NCI-H226 (cell line): ENCODE measurements at regions not wholly inside any gene's neighbourhood (a gene's known extent, or its start where the extent isn't known, plus 50 kb on each side); places are given as distances from the start of the nearest gene placed in this dataset.

Source experiments
- DNase-seq: peaks from one replicate; pipeline ENCODE4 v3.0.0-alpha.2; 2015

- no peak for DNase-seq
These were observed 109.0 kb downstream of the OLFM1 start for GRCh38 chr9:135196474-135196873.

DNA sequence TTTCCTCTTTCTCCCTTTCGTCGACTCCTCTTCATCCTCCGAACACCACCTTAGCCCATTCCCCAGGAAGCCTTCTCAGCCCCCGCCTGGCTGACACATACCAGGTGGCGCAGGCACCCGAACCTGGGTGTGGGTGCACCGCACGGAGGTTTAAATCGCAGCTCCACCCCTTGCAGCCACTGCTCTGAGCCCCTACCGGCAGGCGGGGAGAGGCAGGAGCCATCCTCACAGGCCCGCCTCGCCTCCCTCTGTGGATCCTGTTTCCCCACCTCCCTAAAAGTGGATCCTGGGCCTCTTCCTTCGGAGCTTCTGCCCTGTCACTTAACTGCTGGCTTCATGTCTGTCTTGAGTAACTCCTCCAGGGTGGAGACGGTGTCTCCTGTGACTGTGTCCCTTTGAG is 110.7 kb downstream of the OLFM1 start:
- DNase-seq, result no peak

DNA sequence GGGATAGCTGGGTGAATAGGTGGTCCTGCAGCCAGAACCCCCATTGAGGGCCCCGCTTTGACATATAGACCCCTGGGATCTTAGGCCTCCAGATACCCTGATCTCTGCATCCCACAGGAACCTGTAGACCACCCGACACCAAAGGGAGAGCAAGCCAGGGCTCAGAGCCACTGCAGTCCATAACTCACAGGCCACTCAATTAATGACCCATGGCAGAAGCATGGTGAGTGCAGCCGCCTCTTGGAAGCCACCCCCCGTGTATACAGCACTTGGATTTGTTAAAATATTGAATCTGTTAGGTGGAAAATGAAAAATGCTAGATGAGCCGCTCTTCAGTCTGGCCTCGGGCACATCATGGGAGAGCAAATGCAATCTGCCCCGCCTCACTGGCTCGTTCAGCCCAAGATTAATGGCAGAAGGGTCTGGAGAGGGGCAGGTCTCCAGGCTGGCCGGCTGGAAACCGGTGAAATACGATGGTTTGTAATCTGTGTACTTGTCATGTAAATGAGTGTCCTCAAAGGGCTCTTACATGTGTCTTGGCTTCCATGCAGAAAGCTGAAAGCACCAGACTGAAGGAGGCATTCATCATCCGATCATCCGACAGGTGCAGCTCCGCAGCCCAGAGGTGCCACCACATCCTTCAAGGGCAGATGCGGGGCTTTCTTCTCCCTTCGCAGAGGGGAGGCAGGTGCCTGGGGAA is 111.3 kb downstream of the OLFM1 start:
- DNase-seq, result no peak

- no peak for DNase-seq
These were observed 112.0 kb downstream of the OLFM1 start for GRCh38 chr9:135199489-135199888.

- no peak for DNase-seq
These were observed 114.2 kb downstream of the OLFM1 start for GRCh38 chr9:135201711-135202110.

- no peak for DNase-seq
These were observed 116.7 kb downstream of the OLFM1 start for GRCh38 chr9:135204177-135204576.

DNA sequence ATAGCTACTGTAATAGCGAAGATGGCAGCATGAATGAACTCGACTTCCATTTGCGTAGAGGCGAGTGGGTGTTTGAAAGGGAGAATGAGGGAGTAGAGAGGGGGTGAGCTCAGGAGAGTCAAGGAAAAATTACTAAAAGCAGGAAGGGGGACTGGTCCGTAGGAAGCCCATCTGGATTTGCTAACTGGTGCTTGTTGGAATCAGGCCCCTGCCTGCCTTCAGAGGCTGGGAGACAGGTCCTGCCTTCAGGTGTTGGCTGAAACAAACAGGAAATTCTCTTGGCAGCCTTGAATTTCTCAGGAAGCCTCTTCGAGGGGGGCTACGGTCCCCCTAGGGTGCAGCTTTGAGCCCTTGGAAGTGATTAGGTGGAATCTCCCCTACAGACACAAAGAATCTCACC is 121.7 kb downstream of the OLFM1 start:
- no peak for DNase-seq

- no peak for DNase-seq
These were observed 122.4 kb downstream of the OLFM1 start for GRCh38 chr9:135209852-135210251.

DNA sequence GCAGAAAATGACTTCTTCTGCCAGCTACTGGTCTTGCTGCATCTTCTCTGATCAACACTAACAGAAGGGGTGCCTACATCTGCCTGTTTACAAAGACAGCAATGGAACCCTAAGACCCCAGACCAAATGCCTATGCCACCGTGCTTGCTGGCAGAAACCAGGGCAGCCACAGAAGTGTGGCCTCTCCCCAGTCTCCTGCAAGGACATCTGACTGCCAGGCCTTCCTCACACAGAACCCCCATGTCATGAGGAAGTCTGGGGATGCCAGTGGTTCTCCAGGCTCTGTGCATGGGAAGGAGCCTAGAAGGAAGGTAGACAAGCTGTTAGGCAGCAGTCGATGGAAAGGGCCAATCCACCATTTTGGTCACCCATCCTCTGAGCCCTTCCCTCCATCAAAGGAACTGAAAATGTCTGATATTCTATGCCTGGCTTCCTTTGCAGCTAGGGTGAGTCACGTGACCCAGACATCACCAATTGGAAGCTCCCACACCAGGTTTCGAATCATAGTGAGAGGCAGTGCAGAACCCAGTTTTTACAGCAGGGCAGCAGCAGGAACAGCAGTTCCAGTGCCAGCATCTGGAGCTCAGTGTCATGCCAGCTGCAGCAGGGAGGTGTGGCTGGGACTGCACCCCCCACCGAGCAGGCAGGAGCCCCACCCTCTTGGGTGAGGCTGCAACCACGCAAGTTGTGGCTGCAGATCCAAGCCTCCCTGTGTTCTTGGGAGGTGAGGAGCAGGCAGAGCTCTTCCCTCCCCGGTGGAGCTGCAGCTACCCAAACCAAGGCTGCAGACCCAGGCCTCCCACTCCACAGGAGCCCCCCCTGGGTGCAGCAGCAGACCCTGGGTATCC is 123.4 kb downstream of the OLFM1 start:
- DNase-seq, result no peak

DNA sequence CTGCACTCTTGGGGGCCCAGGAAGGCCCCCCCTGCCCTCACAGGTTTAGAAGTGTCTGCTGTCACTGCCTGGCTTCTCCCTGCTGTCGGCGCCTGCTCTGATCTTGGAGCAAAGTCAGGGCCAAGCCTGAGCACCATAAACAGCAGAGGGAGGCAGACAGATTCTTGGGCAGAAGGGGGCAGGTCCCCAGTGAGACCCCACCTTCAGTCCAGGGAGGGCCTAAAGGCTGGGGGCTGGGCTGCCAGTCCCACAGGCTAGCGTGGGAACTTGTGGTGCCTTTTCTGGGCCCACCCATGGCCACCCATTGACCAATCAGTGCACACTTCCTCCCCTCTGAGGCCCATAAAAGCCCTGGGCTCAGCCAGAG is 124.0 kb downstream of the OLFM1 start:
- DNase-seq, result no peak

DNA sequence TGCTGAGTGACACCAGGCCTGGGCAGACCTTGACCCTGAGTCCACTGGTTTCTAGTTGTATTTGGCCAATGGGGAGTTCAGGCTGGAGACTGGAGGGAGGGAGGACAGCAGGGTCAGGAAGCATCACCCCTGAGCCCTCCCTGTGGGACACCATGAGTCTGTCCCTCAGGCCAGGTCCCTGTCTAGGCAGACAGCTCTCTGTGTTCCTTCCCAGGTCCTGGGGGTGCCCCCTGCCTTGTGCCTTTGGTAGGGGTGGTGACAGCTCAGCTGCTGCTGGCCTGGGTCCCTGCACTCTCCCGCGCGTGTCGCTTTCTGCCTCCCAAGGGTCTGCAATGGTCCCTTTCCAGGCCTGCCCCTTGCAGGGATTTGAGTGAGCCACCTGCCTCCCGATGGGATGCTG is 125.5 kb downstream of the OLFM1 start:
- no peak for DNase-seq

GRCh38 chr9:135213566-135213965 is 126.1 kb downstream of the OLFM1 start:
- no peak for DNase-seq

DNA sequence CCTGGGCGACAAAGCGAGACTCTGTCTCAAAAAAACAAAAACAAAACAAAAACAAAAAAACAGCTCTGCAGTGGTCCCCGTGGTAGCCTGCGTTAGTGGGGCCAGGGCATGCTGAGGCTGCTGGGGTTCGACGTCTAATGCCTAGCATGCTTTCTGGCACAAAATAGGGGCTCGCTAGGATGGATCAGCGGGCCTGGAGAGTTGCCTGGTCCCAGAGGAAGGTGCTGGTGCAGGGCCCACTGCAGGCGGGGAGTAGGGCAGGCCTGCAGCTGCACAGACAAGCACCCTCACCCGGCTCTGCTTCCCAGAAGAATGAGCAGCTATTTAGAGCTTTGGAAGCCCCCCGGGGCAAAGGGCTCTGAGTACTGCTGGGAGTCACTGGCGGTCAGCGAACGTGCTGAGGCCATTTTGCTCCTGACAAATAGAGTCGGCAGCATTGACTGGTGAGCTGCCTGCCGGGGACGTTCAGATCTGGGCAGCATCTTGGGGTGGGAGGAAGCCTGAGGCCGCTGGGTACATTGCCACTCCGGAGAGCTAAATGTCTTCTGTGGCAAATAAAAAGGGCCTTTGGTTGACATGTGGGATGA is 126.7 kb downstream of the OLFM1 start:
- DNase-seq, result no peak

DNA sequence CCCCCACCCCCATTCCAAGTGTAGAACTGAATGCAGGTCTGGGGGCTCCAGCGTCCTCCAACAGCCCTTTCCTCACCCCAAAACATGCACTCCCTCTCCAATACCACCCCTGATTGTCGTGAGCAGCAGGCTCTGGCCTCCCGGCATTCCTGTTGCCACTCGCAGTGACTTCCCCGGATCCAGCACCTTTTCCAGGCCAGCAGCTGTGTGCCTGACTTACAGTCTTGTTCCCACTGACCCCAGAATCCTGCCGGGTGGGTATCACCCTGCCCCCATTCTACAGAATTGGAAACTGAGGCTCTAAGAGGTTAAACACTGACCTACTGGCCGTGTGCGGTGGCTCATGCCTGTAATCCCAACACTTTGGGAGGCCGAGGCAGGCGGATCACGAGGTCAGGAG is 127.2 kb downstream of the OLFM1 start:
- no peak for DNase-seq

DNA sequence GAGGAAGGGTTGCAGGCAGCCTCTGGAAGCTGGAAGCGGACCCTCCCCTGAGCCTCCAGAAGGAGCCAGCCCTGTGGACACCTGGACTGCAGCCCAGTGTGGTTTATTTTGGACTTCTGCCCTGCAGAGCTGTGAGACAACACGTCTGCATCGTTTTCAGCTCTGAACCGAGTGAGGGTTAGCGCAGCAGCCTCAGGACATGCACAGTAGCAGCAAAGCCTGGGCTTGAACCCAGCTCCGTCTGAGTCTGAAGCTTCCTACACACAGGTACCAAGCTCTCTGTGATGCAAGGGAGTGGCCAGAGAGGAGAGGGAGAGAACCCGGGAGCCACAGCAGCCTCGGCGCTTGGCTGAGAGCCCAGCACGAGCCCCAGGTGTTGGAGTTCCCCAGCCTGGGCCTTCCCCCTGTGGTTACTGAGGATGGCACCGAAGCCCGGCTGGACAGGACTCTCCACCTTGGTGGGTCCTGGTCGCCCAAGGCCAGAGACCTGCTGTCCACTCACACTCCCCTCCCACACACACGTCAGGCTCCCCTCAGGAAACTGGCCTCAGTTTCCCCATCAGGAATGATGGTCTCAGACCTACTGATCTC is 128.2 kb downstream of the OLFM1 start:
- DNase-seq, result peak; percentile 8

- no peak for DNase-seq
These were observed 128.8 kb downstream of the OLFM1 start for GRCh38 chr9:135216236-135216635.

- DNase-seq, result no peak
These were observed 129.4 kb downstream of the OLFM1 start for GRCh38 chr9:135216791-135217441.

DNA sequence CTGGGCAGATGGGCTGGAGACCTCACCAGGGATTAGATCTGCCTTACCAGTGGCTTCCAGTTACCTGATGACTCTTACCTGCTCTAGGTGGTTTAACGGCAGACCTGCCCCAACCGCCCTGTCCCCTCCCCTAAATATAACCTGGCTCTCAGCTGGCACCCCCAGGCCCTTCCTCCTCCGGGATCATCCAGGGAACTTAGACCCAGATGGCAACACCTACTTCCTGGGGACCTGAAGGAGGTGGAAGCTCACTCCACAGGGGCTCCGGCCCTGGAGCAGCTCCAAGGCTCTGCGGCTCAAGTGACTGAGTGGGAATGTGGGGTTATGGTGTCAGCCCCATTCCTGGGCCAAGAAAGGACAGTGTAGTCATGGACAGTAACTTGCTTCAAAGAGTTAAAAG is 130.4 kb downstream of the OLFM1 start:
- DNase-seq, result no peak

DNA sequence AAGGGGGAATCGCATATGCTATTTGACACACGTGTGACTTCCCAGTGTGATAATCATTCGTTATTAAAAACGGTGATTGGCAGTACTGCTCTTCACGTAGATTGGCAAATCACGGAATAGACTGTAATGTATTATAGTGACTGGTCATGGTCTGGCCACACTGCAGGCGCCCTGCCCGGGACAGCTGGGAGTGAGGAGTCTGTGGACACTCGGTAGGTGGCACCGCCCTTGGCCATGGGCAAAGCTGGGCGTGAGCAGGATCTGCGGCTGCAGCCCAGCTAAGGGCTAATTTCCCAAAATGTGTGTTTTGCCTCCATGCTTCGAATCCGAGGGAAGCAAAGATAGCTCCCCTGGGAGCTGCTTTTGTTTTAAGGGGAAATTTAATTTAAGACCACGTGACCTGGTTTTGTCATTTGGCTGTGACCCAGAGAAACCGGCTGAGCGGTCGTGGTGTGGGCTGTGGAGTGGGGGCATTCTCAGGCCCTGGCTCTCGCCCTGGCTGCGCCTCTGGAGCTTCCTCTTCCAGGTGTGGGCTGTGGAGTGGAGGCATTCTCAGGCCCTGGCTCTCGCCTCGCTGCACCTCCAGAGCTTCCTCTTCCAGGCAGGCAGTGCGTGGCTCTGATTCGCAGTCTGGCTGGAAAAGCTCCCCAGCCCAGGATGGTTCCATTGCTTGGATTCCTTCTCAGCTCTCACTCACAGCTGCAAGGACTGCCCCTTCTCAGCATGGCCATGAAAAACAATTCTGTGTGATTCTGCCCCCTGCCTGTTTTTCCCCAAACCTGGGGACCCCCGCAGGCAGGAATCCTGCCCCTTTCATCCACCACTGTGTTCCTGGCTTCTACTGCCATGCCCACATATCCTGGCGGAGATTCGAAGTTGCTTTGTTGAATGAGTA is 131.1 kb downstream of the OLFM1 start:
- DNase-seq, result no peak

GRCh38 chr9:135219676-135220600 is 132.5 kb downstream of the OLFM1 start:
- no peak for DNase-seq
